ENCODE measurements at regions not wholly inside any gene's neighbourhood (a gene's known extent, or its start where the extent isn't known, plus 50 kb on each side); places are given as distances from the start of the nearest gene placed in this dataset.

DNA sequence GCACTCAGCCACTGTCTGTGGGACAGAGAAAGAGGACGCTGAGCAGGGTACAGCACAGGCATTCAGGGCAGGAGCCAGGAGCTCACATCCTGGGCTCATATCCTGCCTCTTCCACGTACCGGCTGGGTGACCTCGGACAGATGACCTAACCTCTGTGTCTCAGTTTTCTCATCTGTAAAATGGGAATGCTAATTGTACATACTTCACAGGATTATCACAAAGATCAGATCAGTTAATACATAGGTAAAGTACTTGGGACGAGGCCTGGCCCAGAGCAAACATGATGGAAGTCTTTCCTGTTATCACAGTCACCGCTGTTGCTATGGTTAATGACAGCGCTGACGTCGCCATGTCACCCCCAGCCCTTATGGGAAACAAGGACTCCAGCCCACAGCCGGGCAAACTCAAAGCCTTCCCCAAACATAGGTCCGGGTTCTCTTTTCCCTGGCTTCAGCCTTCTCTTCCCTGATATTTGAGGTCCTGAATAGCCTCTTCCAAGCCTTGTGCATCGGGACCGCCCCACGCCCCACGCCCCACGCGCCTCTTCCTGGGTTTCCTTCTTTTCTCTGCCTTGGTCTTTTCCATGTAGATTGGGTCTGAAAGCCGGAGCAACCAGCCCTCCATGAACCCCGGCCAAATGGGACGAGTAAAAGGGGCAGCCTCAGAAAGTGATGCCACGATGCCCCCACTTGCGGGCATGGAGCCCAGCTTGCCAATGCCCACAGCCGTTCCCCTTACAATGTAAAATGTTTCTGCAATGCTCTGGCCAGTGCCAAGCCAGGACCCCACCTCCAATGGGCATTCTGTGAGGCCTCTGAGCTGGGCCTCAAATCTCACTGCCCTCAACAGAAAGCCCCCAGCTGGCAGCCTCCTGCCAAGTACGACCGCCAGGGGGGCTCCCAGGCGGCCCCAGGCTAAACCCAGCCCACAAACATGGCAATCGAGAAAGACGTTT, 125.4 kb downstream of the RFLNA start:
- TF ChIP-seq, protein P1, sequence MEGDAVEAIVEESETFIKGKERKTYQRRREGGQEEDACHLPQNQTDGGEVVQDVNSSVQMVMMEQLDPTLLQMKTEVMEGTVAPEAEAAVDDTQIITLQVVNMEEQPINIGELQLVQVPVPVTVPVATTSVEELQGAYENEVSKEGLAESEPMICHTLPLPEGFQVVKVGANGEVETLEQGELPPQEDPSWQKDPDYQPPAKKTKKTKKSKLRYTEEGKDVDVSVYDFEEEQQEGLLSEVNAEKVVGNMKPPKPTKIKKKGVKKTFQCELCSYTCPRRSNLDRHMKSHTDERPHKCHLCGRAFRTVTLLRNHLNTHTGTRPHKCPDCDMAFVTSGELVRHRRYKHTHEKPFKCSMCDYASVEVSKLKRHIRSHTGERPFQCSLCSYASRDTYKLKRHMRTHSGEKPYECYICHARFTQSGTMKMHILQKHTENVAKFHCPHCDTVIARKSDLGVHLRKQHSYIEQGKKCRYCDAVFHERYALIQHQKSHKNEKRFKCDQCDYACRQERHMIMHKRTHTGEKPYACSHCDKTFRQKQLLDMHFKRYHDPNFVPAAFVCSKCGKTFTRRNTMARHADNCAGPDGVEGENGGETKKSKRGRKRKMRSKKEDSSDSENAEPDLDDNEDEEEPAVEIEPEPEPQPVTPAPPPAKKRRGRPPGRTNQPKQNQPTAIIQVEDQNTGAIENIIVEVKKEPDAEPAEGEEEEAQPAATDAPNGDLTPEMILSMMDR (conservative IDR thresholded peaks at IDR 0.05; ENCODE audit: low read depth, low read length): no peak
- TF ChIP-seq FOS (IDR thresholded peaks at IDR 0.05; ENCODE audit: low read depth, low read length) (no peak), SMC3 (IDR thresholded peaks at IDR 0.05; ENCODE audit: low read depth, low read length) (no peak), MAFK (IDR thresholded peaks at IDR 0.05; ENCODE audit: low read depth, low read length) (no peak), POLR2A (IDR thresholded peaks at IDR 0.05; ENCODE audit: low read depth, low read length) (no peak; the same call in 1 of the 2 replicates), RFX5 (IDR thresholded peaks at IDR 0.05; ENCODE audit: low read depth, low read length) (no peak), BHLHE40 (IDR thresholded peaks at IDR 0.05; ENCODE audit: low read depth, low read length) (no peak)

Measured in IMR-90 (cell line).